Neuronal stem cell (in vitro differentiated cells): ENCODE measurements at regions not wholly inside any gene's neighbourhood (a gene's known extent, or its start where the extent isn't known, plus 50 kb on each side); places are given as distances from the start of the nearest gene placed in this dataset.

Experiments used
- DNase-seq: peaks from one replicate; pipeline ENCODE4 v3.0.0-alpha.2; 2013; ENCODE audit warnings: low spot score
- H2AFZ ChIP-seq: one replicate; pipeline ENCODE4 v1.6.1; 2013; ENCODE audit warnings: mild to moderate bottlenecking, low read length, inconsistent platforms
- H2AK5ac ChIP-seq: 2 replicates; pipeline ENCODE4 v1.6.1; 2013; ENCODE audit warnings: low read depth, mild to moderate bottlenecking, inconsistent platforms, low read length, moderate library complexity, mixed read lengths
- H2BK120ac ChIP-seq: 2 replicates; pipeline ENCODE4 v1.6.1; 2013; ENCODE audit warnings: low read depth, mild to moderate bottlenecking, inconsistent platforms, low read length, moderate library complexity, mixed read lengths
- H2BK12ac ChIP-seq: one replicate; pipeline ENCODE4 v1.6.1; 2013; ENCODE audit warnings: low read length, inconsistent platforms
- H2BK15ac ChIP-seq: 2 replicates; pipeline ENCODE4 v1.6.1; 2013; ENCODE audit warnings: mild to moderate bottlenecking, low read length, inconsistent platforms, mixed read lengths
- H2BK5ac ChIP-seq: one replicate; pipeline ENCODE4 v1.6.1; 2013; ENCODE audit warnings: inconsistent platforms, mild to moderate bottlenecking, low read length, moderate library complexity
- H3K14ac ChIP-seq: one replicate; pipeline ENCODE4 v1.6.1; 2013; ENCODE audit warnings: low read length, inconsistent platforms
- H3K18ac ChIP-seq: 2 replicates; pipeline ENCODE4 v1.6.1; 2013; ENCODE audit warnings: low read length, inconsistent platforms
- H3K23ac ChIP-seq: 2 replicates; pipeline ENCODE4 v1.6.1; 2013; ENCODE audit warnings: low read depth, mild to moderate bottlenecking, mixed read lengths, low read length, inconsistent platforms; ENCODE audit not compliant: poor library complexity
- H3K27ac ChIP-seq: replicated peaks from 3 replicates; pipeline ENCODE4 v1.5.1; 2013; ENCODE audit warnings: low read length, inconsistent platforms
- H3K27me3 ChIP-seq, 3 experiments: 2 replicates each; pipeline ENCODE4 v1.6.1; 2013; ENCODE audit warnings: low read length in 3 of 3, mild to moderate bottlenecking in 2 of 3, inconsistent platforms in 1 of 3, low read depth in 1 of 3, mixed read lengths in 1 of 3, moderate library complexity in 1 of 3; ENCODE audit not compliant: control insufficient read depth in 3 of 3, insufficient read depth in 3 of 3
- H3K36me3 ChIP-seq, 2 donors: replicated peaks in 1 of 2; 2 replicates each; pipeline ENCODE4 v1.6.1; 2013; ENCODE audit warnings: low read length in 2 of 2; ENCODE audit not compliant: control insufficient read depth in 2 of 2, insufficient read depth in 2 of 2
- H3K4ac ChIP-seq: 2 replicates; pipeline ENCODE4 v1.6.1; 2013; ENCODE audit warnings: inconsistent platforms, mild to moderate bottlenecking, low read length, moderate library complexity
- H3K4me1 ChIP-seq, 2 donors: 1 replicate in 1 of 2; 2 replicates in 1 of 2; pipeline ENCODE4 v1.6.1; 2013; ENCODE audit warnings: low read length in 2 of 2, low read depth in 1 of 2; ENCODE audit not compliant: control insufficient read depth in 2 of 2, insufficient read depth in 1 of 2
- H3K4me2 ChIP-seq: one replicate; pipeline ENCODE4 v1.6.1; 2013; ENCODE audit warnings: mild to moderate bottlenecking, low read length, inconsistent platforms; ENCODE audit not compliant: insufficient read depth, poor library complexity, severe bottlenecking
- H3K4me3 ChIP-seq, 2 donors: 2 replicates each; pipeline ENCODE4 v1.5.1; 2013; ENCODE audit warnings: low read length in 2 of 2, mild to moderate bottlenecking in 2 of 2, inconsistent platforms in 1 of 2, moderate library complexity in 1 of 2
- H3K79me1 ChIP-seq: one replicate; pipeline ENCODE4 v1.6.1; 2013; ENCODE audit warnings: low read depth, mild to moderate bottlenecking, inconsistent platforms, low read length, moderate library complexity
- H3K9ac ChIP-seq: one replicate; pipeline ENCODE4 v1.6.1; 2013; ENCODE audit warnings: mild to moderate bottlenecking, low read depth, low read length, inconsistent platforms; ENCODE audit not compliant: poor library complexity
- H3K9me3 ChIP-seq, 2 donors: replicated peaks in 1 of 2; 2 replicates each; pipeline versions ENCODE3 to v1.6.1; 2013; ENCODE audit warnings: low read length in 2 of 2, mild to moderate bottlenecking in 2 of 2, inconsistent platforms in 1 of 2, low read depth in 1 of 2, mixed read lengths in 1 of 2, moderate library complexity in 1 of 2; ENCODE audit not compliant: control insufficient read depth in 2 of 2, insufficient read depth in 1 of 2
- H4K8ac ChIP-seq: one replicate; pipeline ENCODE4 v1.6.1; 2013; ENCODE audit warnings: low read depth, mild to moderate bottlenecking, inconsistent platforms, low read length, moderate library complexity
- H4K91ac ChIP-seq: one replicate; pipeline ENCODE4 v1.6.1; 2013; ENCODE audit warnings: low read length, low read depth, mild to moderate bottlenecking, inconsistent platforms; ENCODE audit not compliant: poor library complexity
- WGBS, 2 donors: extraction: QIAGEN DNeasy Blood & Tissue Kit; methylation state at CpG; one replicate each; pipeline ENCODE4 v1.1.7; 2013; ENCODE audit warnings: missing lambda C conversion rate in 2 of 2, mixed read lengths in 1 of 2; ENCODE audit not compliant: insufficient read length in 2 of 2, insufficient replicate concordance in 1 of 2; ENCODE audit errors: extremely low coverage in 2 of 2; 5-methylcytosine and 5-hydroxymethylcytosine counted together

- Histone ChIP-seq H4K8ac (no peak overlapping the region), H4K91ac (no peak overlapping the region), H3K79me1 (no peaks in the 10 kb centered on the region), H3K4ac (no peak overlapping the region), H3K36me3 (no peaks in the 10 kb centered on the region), H2AFZ (no peak overlapping the region), H2AK5ac (no peak overlapping the region), H3K4me3 (no peak overlapping the region), H3K4me2 (no peak overlapping the region), H3K9me3 (no peaks in the 10 kb centered on the region), H3K14ac (peak overlapping the region; percentile 57), H3K27ac (no peak overlapping the region), H2BK12ac (no peak overlapping the region), H2BK15ac (no peak overlapping the region), H2BK5ac (no peak overlapping the region), H2BK120ac (no peak overlapping the region), H3K18ac (no peak overlapping the region), H3K27me3 (peaks cover 0 to 15% (median 0%) of the 10 kb centered on the region in 3 experiments), H3K4me1 (no peaks in the 10 kb centered on the region), H3K9ac (no peak overlapping the region), H3K23ac (no peak overlapping the region)
- DNase-seq, result no peak
- WGBS, 2 donors, result no CpG with 5 or more reads among the region's 3 CpGs
Measured at GRCh38 chr9:38251036-38251860, 141.3 kb upstream of the ALDH1B1 start.

DNA sequence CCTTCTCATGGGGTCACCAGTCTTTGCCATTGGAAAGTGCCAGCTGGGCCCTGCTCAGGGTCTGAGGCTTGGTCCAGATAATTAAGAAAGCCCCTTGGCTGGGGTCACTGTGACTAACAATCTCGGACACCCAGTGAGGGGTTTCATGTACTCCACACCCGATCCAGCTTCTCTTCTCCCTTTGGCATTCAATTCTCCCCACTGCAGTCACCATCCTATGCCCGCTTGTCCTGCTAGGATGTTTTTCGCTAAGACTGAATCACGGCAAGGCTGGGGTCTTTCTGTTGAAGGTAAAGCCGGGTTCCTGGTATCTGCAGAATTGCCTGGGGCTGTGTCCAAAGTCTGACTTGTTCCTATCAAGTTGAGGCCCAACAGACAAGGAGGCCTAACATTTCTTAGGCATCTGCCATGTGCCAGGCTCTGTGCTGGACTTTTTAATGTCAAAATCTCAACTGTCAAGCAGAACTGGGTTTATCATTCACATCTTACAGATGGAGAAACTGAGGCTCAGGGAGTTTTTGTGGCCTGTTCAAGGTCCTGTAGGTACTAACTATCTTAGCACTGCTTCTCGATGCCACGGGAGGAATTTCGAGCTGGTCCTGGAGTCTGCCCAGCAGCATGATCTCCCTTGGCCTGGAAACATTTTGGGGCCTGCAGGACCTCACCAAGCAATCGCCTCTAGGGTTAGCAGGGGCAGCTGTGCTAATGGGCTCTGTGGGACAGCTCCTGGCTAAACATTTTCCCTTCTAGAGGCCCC lies 142.0 kb upstream of the ALDH1B1 start:
- H3K9me3 ChIP-seq, result no peaks in the 10 kb centered on the region
- H3K18ac ChIP-seq, result no peak overlapping the region
- H3K27ac ChIP-seq, result no peak overlapping the region
- no peaks in the 10 kb centered on the region for H3K4me1 ChIP-seq
- no peak overlapping the region for H2BK5ac ChIP-seq
- H4K91ac ChIP-seq, result no peak overlapping the region
- no peak overlapping the region for H3K14ac ChIP-seq
- no peak overlapping the region for H3K4ac ChIP-seq
- H3K4me2 ChIP-seq, result no peak overlapping the region
- no peaks in the 10 kb centered on the region for H3K36me3 ChIP-seq
- no peak overlapping the region for H2AFZ ChIP-seq
- no peak overlapping the region for H2BK12ac ChIP-seq
- H3K79me1 ChIP-seq, result no peaks in the 10 kb centered on the region
- H3K23ac ChIP-seq, result no peak overlapping the region
- no CpG with 5 or more reads among the region's 10 CpGs for WGBS, 2 donors
- no peak overlapping the region for H3K4me3 ChIP-seq
- H2AK5ac ChIP-seq, result no peak overlapping the region
- H4K8ac ChIP-seq, result no peak overlapping the region
- H3K27me3 ChIP-seq, result peaks cover 0 to 15% (median 0%) of the 10 kb centered on the region in 3 experiments
- H2BK15ac ChIP-seq, result no peak overlapping the region
- no peak for DNase-seq
- no peak overlapping the region for H2BK120ac ChIP-seq
- no peak overlapping the region for H3K9ac ChIP-seq

DNA sequence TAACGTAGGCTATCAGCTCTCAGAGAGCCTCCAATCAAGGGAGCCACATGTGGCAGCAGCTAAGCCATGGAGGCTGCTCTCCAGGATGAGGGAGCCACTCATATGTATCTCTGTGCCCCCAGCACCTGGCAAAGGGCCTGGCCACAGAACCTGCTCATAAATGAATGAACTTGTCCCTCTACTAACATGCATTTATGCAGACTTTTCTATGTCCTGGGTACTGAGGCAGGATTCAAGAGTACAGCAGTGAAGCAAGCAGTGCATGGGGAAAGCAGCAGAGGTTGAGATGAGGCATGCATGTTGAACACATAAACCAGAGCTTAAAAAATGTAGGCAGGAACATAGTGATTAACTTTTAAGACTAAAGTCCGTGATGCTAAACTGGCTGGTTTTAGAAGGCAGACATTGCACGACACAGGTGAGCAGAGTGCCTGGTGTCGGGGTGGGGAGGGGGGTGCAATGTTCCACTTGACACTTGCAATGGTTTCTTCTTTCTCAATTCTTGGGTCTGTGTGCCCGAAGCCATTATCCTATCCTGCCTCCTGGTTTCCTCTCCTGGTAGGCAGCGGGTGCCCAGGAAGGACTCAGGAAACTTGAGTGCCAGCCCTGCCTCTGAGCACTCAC lies 142.8 kb upstream of the ALDH1B1 start:
- Histone ChIP-seq H3K27ac (no peak overlapping the region), H2BK15ac (no peak overlapping the region), H2AFZ (no peak overlapping the region), H2BK120ac (no peak overlapping the region), H4K91ac (no peak overlapping the region), H3K27me3 (peaks cover 0 to 15% (median 0%) of the 10 kb centered on the region in 3 experiments), H3K4me1 (no peaks in the 10 kb centered on the region), H3K79me1 (no peaks in the 10 kb centered on the region), H3K4me2 (no peak overlapping the region), H2BK5ac (no peak overlapping the region), H3K36me3 (no peaks in the 10 kb centered on the region), H3K18ac (no peak overlapping the region), H3K9me3 (no peaks in the 10 kb centered on the region), H2BK12ac (no peak overlapping the region), H3K23ac (no peak overlapping the region), H3K9ac (no peak overlapping the region), H2AK5ac (no peak overlapping the region), H3K4ac (no peak overlapping the region), H3K14ac (no peak overlapping the region), H4K8ac (no peak overlapping the region), H3K4me3 (no peak overlapping the region)
- no peak for DNase-seq
- WGBS, 2 donors, result no CpG with 5 or more reads among the region's 6 CpGs

DNA sequence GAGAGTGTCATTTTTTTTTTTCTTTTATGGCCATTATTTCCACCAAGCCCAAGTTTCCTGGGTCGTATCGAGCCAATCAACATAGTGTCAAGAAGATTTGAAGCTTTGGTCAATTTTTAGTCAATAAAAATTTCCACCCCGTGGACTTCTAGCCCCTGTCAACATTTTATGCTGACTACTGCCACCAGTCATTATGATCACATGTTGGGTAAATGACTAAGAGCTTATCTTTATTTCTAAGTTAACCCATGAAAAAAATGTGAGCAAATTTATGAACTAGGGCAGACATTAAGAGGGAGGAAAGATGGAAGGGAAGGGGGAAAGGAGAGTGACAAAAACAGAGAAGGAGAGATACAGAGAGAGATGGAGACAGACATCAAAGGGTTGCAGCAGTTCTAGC lies 143.5 kb upstream of the ALDH1B1 start:
- no peak overlapping the region for H2BK15ac ChIP-seq
- no peaks in the 10 kb centered on the region for H3K36me3 ChIP-seq
- DNase-seq, result no peak
- no peak overlapping the region for H3K18ac ChIP-seq
- H3K4me1 ChIP-seq, result no peaks in the 10 kb centered on the region
- peaks cover 0 to 10% (median 0%) of the 10 kb centered on the region in 3 experiments for H3K27me3 ChIP-seq
- H2AFZ ChIP-seq, result no peak overlapping the region
- no peak overlapping the region for H3K27ac ChIP-seq
- H2BK12ac ChIP-seq, result no peak overlapping the region
- H2AK5ac ChIP-seq, result no peak overlapping the region
- peaks cover 0 to 1% of the 10 kb centered on the region in 2 donors for H3K9me3 ChIP-seq
- no peak overlapping the region for H3K9ac ChIP-seq
- no peak overlapping the region for H2BK5ac ChIP-seq
- H2BK120ac ChIP-seq, result no peak overlapping the region
- no peak overlapping the region for H3K4me3 ChIP-seq
- H3K14ac ChIP-seq, result no peak overlapping the region
- no peak overlapping the region for H3K4ac ChIP-seq
- no peak overlapping the region for H4K91ac ChIP-seq
- no CpG with 5 or more reads among the region's 3 CpGs for WGBS, 2 donors
- H3K4me2 ChIP-seq, result no peak overlapping the region
- H3K79me1 ChIP-seq, result no peaks in the 10 kb centered on the region
- H4K8ac ChIP-seq, result no peak overlapping the region
- no peak overlapping the region for H3K23ac ChIP-seq
